Superior temporal gyrus (tissue), 1 donor: ENCODE measurements at regions not wholly inside any gene's neighbourhood (a gene's known extent, or its start where the extent isn't known, plus 50 kb on each side); places are given as distances from the start of the nearest gene placed in this dataset.

Experiments used
- DNase-seq: peaks from one replicate; pipeline ENCODE4 v3.0.0-alpha.2; 2016; ENCODE audit errors: extremely low spot score

DNA sequence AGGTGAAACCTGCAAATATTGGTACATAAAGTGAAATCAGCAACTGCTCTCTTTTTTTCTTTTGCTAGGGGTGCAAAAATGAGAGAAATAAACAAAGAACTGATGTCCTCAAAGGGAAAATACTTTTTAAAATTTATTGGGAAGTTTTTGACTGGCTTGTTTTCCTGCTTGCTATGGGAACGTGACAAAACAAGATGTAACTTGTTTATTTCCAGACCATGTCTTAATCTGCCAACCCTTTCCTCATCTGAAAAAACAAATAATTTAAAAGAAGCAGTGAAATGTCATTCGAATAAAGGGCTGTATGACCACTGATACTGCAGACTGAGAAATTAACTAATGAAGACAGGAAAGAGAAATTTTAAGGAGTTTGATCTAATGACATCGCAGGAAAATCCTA is 221.9 kb downstream of the CBLN4 start:
- no peak for DNase-seq

DNA sequence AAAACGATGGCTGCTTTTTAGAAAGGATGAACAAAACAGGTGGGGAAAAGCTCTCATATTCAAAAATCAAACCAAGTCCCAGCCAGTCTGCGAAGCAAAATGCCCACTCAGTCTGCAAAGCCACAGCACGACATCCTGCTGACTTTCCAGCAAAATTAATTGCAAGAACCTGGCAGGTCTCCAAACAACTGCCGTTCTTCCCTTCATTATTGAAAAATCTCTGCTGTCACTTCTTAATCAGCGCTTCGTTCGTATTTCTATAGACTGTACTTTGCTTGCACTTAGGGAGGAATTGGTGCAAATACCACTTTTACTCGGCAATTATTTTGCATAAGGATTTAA is 222.4 kb downstream of the CBLN4 start:
- no peak for DNase-seq

DNA sequence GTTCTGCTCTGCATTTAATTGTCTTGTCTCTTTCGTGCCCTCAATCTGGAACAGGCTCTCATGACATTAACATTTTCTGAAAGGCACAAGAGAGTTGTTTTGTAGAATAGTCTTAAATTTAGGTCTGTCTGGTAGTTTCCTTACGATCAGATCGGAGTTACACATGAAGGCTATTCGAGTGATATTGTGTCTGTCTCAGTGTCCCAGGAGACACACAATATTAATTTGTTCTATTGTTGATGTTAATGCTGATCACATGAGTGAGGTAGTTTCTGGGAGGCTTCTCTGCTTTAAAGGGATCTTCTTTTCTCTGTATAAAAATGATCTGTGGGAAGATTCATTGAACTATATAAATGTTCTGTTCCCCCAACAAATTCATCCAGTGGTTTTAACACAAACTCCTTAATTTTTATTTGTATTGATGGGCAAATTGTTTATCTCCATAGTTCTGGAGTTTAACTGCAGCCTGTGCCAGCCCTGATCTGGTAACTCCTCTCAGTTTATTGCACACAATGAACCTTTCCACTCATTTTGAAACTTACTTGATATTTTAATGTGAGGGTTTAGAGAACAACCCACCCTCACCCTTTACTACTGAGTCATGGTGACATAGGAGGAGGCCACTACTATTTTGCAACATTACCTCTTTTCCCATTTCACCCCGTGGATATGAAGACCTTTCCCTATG is 223.0 kb downstream of the CBLN4 start:
- no peak for DNase-seq

DNA sequence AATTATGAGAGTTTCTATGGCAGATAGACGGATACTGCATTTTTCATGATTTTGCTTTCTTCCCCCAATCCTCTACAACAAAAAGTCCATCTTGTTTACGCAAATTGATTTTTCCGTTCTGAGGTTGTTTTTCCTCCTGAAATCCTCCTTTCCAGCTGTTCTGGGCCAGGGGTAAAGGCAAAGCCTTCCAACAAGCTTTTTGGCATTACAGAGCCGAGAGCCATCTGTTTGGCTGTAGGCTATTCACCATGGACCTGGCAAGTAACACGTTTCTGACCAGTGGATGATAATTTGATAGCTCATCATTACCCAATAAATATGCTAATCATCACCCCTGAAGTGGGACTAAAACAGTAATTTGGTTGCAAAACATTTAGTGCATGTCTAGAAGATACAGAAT is 226.5 kb downstream of the CBLN4 start:
- DNase-seq: no peak

DNA sequence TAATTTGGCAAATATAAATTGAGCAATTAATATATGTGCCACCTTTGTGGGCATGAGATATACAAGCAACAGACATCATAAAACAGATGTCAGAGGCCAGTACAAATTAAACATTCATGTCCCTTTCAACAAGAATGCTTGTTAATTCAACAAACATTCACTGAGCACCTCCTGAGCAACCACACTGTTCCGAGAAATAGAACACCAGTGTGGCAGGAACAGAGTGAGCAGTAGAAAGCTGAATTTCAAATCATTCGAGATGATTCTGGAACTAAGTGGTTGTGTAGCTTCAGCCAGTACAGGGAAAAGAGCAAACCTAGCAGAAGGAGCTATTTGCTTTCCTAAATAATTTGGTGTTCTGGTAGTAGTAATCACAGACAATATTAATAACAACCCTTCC is 227.7 kb downstream of the CBLN4 start:
- no peak for DNase-seq

DNA sequence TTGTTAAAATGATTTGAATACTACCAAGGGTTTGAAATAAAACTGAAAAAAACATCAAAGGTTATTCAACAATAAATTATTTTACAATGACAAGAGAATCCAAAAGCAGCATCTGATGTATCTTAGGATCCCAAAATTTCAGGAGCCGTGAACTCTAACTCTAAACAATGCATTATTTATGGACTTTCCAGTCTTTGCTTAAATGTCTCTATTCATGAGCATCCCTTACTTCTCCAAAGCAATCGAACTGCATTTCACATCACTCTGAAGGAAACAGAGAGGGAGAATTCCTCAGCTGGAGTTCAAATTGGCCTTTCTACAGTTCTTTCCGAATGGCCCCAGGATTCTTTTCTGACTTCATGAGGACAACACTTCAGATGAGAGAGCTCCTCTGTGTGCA is 229.1 kb downstream of the CBLN4 start:
- DNase-seq: no peak

DNA sequence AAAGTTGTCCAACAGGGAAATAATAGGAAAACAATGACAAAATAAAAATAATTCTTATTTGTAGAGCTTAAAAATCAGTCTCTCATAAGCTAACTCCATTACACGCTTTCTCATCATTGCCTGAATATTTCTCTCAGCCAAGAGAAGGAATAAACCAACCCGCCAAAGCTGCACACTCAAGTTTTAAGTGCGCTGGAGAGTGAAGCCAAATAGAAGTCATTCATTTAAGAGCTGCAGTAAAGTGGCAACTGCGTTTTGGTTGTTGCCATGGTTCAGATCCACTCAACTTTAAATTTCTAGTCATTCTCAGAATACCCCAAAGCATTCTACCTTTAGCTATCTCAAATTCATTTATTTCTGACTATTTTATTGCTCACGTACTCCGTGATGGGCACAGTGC is 230.7 kb downstream of the CBLN4 start:
- DNase-seq: no peak

DNA sequence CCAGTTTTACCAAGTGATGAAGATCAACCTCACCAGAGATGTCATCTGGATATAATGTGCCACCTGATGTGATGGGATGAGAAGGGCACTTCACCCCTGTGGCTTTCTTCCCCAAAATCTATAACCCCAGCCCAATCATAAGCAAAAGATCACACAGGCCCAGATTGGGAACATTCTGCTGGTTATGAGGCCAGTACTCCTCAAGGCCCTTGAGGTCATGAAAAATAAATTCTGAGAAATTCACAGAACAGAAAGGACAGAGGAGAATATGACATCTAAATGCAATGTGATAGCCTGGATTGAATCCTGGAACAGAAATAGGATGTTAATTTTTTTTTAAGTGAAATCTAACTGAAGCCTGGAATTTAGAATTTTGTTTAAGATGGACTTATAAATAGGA is 243.5 kb downstream of the CBLN4 start:
- no peak for DNase-seq

DNA sequence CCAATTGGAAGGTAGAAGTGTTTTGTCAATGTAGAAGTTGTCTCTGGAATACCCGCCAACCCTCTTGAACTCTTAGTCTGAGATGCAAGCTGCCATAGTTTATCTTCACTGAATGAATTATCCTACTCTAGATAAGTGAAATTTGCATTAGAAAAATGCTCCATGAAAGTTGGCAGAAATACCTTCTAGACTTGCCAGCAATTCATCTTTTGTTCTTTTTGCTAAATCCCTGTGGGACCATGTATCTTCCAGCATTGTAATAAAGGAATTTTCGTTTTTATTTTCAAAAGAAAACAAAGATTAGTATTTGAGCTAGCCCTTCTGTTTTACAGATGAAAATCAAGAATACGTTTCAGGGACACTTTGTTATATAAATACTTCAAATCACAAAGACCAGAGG is 244.2 kb downstream of the CBLN4 start:
- no peak for DNase-seq

DNA sequence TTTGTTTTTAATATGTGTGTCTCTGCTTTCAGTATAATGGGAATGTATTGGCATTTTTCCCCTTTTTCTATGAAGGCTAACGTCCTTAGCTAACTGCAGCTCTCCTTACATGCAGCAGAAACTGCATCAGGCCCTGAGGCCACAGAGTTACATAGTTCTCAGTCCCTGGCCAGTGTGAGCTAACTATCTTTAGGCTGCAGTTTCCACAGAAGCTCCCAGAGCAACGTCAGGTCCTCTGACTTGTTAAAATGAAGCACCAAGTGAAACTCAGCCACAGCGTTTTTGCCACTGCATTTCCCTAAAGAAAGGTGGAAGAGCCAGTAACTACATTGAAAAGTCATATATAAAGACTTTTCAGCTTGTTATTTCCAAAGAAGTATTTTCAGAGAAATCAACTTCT is 244.7 kb downstream of the CBLN4 start:
- no peak for DNase-seq

DNA sequence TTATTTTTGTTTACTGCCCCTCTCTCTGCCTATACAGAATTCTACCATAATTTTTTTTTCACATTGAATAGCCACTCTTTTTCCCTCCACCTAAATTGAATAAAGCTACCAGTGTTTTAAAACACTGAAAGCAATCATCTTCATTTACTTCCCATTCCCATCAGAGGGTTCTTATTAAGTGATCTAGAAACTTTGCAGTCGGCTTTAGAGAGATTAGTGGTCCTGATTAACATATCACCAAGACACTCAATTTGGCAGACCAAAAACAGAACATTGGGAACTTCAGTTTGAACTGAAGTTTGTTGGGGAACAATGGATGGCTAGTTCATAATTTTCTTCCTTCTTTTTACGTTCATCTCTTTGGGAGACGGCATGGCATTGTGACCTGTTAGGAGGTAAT is 249.5 kb downstream of the CBLN4 start:
- no peak for DNase-seq

DNA sequence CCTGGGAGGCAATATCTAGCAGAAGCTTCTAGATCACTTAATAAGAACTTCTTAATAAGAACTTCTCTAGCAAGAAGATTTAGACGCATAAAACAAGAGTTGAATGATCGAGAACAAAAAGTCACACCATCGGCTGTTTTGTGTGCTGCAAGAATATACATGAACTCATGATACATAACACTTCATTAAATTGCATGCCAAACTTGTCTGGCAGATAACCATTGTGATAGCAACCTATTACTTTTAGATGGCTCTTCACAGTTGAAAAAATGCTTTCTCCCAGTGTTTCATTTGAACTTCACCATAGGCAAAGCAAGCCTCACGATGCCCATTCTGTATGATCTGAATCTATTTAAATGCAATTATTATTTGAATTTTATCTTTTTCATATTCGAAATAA is 249.9 kb downstream of the CBLN4 start:
- DNase-seq: no peak

DNA sequence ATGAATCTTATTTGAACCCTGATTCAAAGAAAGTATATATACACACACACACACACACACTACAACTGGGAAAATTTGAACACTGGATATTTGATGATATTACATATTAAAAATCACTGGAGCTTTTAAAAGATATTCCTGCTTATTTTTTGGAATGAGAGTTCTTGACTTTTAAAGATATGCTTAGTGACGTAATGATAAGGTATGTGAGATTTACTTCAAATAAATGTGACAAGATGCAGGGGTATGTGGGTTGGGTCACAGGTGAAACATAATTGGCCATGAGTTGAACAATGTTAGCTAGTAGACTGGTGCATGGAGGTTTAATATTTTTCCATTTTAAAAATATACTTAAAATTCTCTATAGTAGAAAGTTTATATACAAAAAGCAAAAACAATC is 258.6 kb downstream of the CBLN4 start:
- no peak for DNase-seq

DNA sequence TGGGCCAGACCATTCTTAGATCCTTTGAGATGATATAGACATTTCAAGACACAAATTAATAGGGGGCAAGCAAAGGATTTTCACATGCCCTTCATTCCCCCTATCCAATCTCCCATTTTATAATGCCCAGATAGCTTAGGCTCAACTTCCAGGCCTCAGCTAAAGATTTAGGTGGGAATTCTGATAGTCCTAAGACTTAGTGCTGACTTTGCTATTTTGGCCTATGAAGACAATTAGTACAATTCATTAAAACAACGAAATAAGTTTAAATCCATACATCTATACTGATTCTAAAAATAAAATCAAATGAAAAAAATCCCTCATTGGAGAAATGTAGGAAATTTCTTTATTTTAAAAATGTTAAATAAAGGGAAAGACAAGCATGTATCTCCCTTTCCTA is 259.5 kb downstream of the CBLN4 start:
- DNase-seq: no peak

DNA sequence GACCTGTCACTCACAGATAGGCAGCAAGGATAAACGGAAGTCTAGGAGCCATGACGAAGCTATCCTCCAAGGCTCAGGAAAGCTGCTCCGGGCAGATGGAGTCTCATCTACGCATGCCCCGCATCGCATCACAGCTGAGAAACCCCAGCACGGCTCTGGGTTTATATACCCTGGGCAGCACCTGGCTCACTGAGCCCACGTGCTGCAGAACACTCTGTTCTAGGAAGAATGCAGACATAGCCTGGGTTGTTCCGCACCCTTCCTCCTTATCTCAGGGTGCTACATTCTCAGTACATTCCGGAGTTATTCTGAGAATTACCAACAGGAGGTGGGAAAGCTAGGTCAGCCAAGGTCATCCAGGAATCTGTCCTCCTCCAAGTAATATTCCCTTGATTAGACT is 260.4 kb downstream of the CBLN4 start:
- no peak for DNase-seq

DNA sequence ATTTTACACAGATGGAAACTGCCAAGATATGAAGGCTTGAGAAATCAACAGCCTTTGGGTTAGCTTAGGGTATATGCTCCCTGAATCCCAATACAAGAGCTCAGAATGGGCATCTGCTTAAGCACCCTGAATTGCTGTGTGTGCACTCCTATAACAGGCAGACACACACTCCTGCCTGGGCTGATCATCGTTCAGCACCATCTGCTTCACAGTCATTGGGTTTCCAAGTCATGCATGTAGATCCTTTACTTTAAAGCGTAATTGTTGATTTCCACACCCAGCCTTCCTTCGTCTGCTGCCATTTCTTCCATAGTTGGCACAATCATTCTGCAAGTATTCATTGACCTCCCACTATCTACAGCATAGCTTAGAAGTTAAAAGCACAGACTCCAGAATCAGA is 263.5 kb downstream of the CBLN4 start:
- DNase-seq: no peak

DNA sequence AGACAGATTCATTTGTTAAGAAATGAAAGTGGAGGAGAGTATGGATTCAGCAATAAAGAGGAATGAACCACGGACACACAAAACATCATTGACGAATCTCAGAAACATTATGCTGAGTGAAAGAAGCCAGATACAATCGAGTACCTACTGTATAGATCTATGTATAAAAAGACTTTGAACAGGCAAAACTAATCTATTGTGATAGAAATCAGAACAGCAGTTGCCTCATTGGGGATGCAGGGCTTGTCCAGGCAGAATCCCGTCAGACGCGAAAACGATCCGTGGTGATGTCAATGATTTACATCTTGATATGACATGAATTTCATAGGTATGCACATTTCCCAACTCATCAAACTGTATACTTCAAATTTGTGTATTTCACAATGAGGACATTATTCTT is 265.2 kb downstream of the CBLN4 start:
- no peak for DNase-seq

DNA sequence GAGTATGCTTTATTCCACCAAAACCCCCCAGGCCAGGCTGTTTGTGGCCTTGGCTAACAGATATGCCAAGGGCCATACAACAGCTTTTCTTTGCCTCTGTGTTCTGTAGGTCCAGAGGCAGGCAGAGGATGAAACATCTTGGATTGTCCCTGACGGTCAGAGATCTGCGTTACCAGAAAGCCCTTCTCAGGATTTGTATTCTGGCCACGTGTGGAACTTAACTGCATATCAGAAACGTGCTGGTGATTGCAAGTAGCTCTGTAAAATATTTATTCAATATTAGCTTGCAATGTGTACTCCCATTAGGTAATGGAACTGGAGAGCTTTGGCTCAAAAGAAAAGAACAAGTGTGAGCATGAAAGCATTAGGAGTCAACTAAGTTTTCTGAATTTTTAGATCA is 275.0 kb downstream of the CBLN4 start:
- no peak for DNase-seq

DNA sequence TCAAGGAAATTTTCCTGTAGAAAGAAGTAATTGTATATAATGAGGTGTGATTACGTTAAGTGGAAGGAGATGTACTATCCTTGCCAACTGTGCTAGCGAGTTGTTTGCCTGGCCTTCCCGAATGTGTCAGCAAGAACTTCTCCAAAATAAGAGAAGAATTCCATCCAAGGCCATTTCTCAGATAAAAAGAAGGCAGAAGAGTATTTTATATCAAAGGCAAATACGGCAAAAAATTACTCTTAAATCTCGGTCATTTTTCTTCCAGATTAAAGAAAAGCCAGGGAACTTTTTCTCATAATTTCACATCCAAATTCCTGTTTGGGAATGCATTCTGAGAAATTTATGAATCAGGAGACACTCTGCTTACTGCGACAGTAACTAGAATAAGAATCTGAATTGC is 290.6 kb downstream of the CBLN4 start:
- DNase-seq: no peak

DNA sequence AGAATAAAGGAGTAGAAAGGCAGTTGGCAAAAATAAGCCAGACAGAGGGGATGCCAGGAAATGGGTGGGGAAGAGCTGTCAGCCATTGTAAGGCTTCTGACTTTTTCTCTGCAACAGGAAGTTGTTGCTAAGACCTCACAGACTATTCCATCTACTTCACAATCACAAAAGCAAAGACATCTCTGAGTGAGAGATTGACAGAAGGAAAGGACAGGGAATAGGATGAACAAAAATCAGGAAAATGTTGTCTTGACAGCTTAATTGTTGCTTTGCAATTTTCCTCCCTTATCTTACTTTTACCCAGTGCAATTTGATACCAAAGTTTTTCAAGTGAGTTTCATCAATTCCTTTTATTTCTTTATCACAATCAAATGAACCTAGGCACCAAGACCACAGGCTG is 291.2 kb downstream of the CBLN4 start:
- no peak for DNase-seq

DNA sequence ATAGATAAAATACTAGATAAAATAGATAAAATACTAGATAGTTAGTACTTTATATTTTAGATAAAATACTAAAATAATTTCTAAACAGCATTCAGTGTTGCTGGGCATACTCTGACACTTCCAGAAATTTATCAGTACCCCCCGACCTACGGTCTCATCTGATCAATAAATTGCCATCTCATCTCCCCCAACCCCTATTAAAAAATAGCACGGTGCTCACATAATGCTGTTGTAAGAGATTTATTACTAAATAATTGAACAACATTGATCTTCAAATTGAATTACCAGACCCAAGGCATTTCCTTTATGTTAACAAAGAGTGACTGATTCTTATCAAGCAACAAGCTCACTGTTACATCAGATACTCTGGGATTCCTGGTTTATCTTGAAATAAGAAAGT is 300.9 kb downstream of the CBLN4 start:
- DNase-seq: no peak

DNA sequence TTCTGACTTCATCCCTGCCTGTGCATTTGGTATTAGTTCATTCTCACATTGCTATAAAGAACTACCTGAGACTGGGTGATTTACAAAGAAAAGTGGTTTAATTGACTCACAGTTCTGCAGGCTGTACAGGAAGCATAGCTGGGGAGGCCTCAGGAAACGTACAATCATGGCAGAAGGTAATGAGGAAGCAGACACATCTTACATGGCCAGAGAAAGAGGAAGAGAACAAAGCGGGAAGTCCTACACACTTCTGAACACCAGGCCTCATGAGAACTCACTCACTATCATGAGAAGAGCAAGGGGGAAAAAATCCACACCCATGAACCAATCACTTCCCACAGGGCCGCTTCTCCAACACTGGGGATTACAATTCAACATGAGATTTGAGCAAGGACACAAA is 303.9 kb downstream of the CBLN4 start:
- no peak for DNase-seq

DNA sequence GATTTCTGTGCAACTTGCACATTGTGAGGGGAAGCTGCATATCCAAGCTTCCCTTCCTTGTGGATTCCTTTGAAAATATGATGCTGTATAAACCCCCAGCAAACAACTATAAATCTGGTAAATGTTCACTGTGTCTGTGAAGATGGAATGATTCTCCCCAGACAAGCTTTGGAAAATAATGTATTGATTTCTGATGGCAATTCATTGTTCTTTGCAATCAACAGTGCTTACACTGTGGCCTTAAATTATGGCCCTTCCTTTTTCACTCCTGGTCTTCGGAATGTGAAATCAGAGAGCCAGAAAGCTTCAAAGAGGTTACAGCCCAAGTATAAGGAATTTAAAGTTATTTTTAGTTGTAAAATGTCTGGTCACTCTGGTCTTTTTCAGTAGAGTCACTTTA is 308.8 kb downstream of the CBLN4 start:
- no peak for DNase-seq

DNA sequence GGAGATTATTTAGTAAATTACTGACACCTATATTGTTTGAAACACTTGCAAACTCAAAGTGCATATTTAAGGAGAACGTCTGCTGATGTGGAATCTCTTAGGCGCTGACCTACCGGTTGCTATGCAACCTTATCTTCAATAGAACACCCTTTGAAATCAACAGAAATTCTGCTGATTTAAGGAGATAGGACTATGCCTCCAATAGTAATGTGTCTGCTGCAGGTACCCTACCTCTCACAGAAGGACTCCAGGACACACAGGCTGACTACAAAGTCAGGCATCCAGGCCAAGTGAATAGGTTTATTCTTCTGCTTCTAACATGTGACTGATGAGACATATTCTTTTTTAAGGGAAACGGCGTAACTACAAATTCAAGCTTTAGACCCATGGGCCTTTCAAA is 311.7 kb downstream of the CBLN4 start:
- no peak for DNase-seq

DNA sequence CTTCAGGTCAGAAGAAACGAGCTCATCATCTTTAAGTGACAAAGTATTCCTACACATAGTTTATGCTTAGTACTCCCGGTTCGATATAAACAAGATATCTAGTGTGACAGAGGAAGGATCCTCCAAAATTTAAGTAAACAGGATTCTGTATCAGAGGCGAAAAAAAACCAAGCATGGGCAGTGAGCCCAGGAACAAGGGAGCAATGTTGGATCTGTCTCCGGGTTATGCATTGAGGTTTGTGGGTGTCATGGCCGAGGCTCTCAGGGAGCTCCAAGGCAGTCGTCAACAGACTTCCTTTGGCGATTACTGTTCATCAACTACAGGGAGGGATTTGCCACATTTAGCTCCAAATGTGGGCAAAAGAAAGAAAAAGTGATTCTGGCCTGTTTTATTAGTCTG is 319.5 kb downstream of the CBLN4 start:
- no peak for DNase-seq
